HS-5 (cell line): ENCODE measurements at regions not wholly inside any gene's neighbourhood (a gene's known extent, or its start where the extent isn't known, plus 50 kb on each side); places are given as distances from the start of the nearest gene placed in this dataset.
"Not testable (repeated sequence)": the region's sequence is repeated elsewhere in the genome, so short reads cannot be mapped to it uniquely, and the experiment has no call there.

Experiments used
- DNase-seq: peaks from one replicate; pipeline ENCODE4 v3.0.0-alpha.2; 2012; ENCODE audit warnings: low read depth

- no peak for DNase-seq
Observed at GRCh38 chr9:30524311-30524710, 1860.1 kb upstream of the ACO1 start.

- DNase-seq: no peak
Observed at GRCh38 chr9:30534455-30534854, 1850.0 kb upstream of the ACO1 start.

- no peak for DNase-seq
Observed at GRCh38 chr9:30534896-30535295, 1849.5 kb upstream of the ACO1 start.

- DNase-seq: no peak
Observed at GRCh38 chr9:30536494-30536893, 1847.9 kb upstream of the ACO1 start.

GRCh38 chr9:30539696-30540095, 1844.7 kb upstream of the ACO1 start:
- DNase-seq: not testable (repeated sequence)

- DNase-seq: no peak
Observed at GRCh38 chr9:30574355-30575151, 1809.9 kb upstream of the ACO1 start.

GRCh38 chr9:30575218-30575617, 1809.2 kb upstream of the ACO1 start:
- no peak for DNase-seq

GRCh38 chr9:30575691-30576090, 1808.8 kb upstream of the ACO1 start:
- no peak for DNase-seq

- no peak for DNase-seq
Observed at GRCh38 chr9:30579810-30580209, 1804.6 kb upstream of the ACO1 start.

- DNase-seq: no peak
Observed at GRCh38 chr9:30582240-30582639, 1802.2 kb upstream of the ACO1 start.

GRCh38 chr9:30584559-30584958, 1799.9 kb upstream of the ACO1 start:
- DNase-seq: no peak

GRCh38 chr9:30591461-30591860, 1793.0 kb upstream of the ACO1 start:
- no peak for DNase-seq

- DNase-seq: no peak
Observed at GRCh38 chr9:30597608-30598007, 1786.8 kb upstream of the ACO1 start.

GRCh38 chr9:30605936-30606335, 1778.5 kb upstream of the ACO1 start:
- no peak for DNase-seq

- peak; percentile 39 for DNase-seq
Observed at GRCh38 chr9:30609713-30610112, 1774.7 kb upstream of the ACO1 start.

- not testable (repeated sequence) for DNase-seq
Observed at GRCh38 chr9:30616782-30617181, 1767.7 kb upstream of the ACO1 start.

- no peak for DNase-seq
Observed at GRCh38 chr9:30622561-30622960, 1761.9 kb upstream of the ACO1 start.

- DNase-seq: no peak
Observed at GRCh38 chr9:30628915-30629567, 1755.4 kb upstream of the ACO1 start.

GRCh38 chr9:30630459-30630858, 1754.0 kb upstream of the ACO1 start:
- DNase-seq: no peak

- not testable (repeated sequence) for DNase-seq
Observed at GRCh38 chr9:30646639-30647038, 1737.8 kb upstream of the ACO1 start.

GRCh38 chr9:30661925-30662324, 1722.5 kb upstream of the ACO1 start:
- no peak for DNase-seq

GRCh38 chr9:30670805-30671562, 1713.5 kb upstream of the ACO1 start:
- DNase-seq: no peak

GRCh38 chr9:30673132-30673531, 1711.3 kb upstream of the ACO1 start:
- peak; percentile 11 for DNase-seq
